Mucosa of rectum (tissue), 2 donors: ENCODE measurements at regions not wholly inside any gene's neighbourhood (a gene's known extent, or its start where the extent isn't known, plus 50 kb on each side); places are given as distances from the start of the nearest gene placed in this dataset.

Source experiments
- H3K27ac ChIP-seq, 2 donors: one replicate each; pipeline ENCODE4 v1.7.0; 2013; ENCODE audit warnings: inconsistent platforms in 2 of 2, low read depth in 2 of 2, low read length in 2 of 2
- H3K27me3 ChIP-seq, 2 donors: one replicate each; pipeline ENCODE4 v1.7.0; 2013; ENCODE audit warnings: low read length in 2 of 2; ENCODE audit not compliant: control insufficient read depth in 2 of 2, insufficient read depth in 2 of 2
- H3K36me3 ChIP-seq, 2 donors: one replicate each; pipeline ENCODE4 v1.7.0; 2013; ENCODE audit warnings: low read length in 2 of 2; ENCODE audit not compliant: control insufficient read depth in 2 of 2, insufficient read depth in 2 of 2
- H3K4me1 ChIP-seq, 2 donors: one replicate each; pipeline ENCODE4 v1.7.0; 2013; ENCODE audit warnings: low read length in 2 of 2, mild to moderate bottlenecking in 1 of 2; ENCODE audit not compliant: control insufficient read depth in 2 of 2, insufficient read depth in 2 of 2
- H3K4me3 ChIP-seq, 2 donors: one replicate each; pipeline ENCODE4 v1.7.0; 2013; ENCODE audit warnings: low read length in 2 of 2
- H3K9ac ChIP-seq, 2 donors: one replicate each; pipeline ENCODE4 v1.7.0; 2013; ENCODE audit warnings: low read length in 2 of 2, low read depth in 1 of 2, mild to moderate bottlenecking in 1 of 2
- H3K9me3 ChIP-seq, 2 donors: one replicate each; pipeline ENCODE4 v1.7.0; 2013; ENCODE audit warnings: low read length in 2 of 2; ENCODE audit not compliant: control insufficient read depth in 2 of 2
- donor health status: healthy.
- donor health status: Normal muscosa, but diverticular disease.

DNA sequence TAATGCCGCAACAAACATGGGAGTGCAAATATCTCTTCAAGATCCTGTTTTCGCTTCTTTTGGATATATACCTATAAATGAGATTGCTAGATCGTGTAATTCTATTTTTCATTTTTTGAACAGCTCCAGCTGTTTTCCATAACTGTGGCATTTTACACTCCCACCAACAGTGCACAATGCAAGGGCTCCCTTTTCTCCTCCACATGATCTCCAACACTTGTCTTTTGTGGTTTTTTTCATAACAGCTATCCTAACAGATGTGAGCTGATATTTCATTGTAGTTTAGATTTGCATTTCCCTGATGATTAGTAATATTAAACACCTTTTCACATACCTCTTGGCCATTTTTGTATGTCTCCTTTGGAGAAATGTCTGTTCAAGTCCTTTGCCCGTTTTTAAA, 58.6 kb upstream of the TJP1 start:
- Histone ChIP-seq H3K36me3 (no peaks in the 10 kb centered on the region), H3K9me3 (no peaks in the 10 kb centered on the region), H3K27ac (no peak overlapping the region), H3K4me3 (no peak overlapping the region), H3K9ac (no peak overlapping the region), H3K27me3 (no peaks in the 10 kb centered on the region), H3K4me1 (no peaks in the 10 kb centered on the region)

DNA sequence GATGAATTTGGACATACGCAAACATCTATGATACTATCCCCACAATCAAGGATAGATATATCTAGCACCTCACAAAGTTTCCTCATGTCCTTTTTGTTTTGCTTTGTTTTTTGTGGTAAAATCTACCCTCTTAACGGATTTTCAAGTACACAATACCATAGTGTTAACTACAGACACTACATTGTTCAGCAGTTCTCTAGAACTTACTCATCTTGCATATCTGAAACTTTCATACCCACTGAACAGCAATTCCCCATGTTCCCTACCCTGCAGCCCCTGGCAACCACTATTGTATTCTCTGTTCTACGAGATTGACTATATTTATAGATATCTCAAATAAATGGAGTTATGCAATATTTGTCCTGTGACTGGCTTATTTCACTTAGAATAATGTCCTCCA, 58.1 kb upstream of the TJP1 start:
- Histone ChIP-seq H3K27ac (no peak overlapping the region), H3K4me3 (no peak overlapping the region), H3K4me1 (no peaks in the 10 kb centered on the region), H3K36me3 (no peaks in the 10 kb centered on the region), H3K9ac (no peak overlapping the region), H3K27me3 (no peaks in the 10 kb centered on the region), H3K9me3 (no peaks in the 10 kb centered on the region)

DNA sequence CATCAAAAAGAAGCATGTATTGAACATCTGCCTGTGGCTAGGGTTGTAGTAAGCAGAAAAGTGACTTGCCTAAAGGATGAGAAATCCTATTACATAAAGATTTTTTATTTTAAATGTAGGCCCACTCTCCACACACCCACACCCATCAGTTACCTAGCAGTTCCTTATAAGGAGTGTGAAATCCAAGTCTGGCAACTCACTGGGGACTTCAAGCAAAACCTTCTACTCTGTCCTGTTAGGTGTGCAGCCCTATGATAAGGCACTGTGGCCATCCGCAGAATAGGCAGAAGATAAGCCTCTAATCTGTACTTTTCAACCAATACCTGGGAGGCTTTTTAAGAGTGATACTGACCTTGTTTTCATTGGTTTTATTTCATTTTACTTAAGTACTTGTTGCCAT, 52.7 kb upstream of the TJP1 start:
- Histone ChIP-seq H3K4me3 (no peak overlapping the region), H3K27ac (no peak overlapping the region), H3K27me3 (no peaks in the 10 kb centered on the region), H3K9me3 (no peaks in the 10 kb centered on the region), H3K36me3 (no peaks in the 10 kb centered on the region), H3K4me1 (no peaks in the 10 kb centered on the region), H3K9ac (no peak overlapping the region)

DNA sequence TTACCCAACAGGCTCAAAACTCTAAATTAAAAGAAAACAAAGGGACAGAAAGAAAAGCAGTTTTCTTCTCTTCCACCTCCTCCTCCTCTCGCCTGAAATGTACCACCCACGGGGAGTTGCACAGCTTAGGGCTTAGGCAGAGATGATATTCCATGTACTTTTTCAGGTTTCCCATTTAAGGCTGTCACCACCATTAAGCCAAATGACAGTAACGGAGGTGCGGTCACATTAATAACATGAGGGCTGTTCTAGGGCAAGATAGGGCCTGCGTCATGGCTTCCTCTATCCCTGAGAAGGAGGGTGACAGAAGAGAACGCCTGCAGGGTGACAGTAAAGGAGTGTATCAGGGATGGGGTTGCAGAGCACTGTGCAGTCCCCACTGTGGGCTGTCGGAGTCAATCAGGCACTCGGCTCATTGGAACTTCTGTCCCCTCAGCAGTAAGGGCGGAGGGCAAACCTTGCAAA, 51.7 kb upstream of the TJP1 start:
- no peaks in the 10 kb centered on the region for H3K9me3 ChIP-seq
- H3K9ac ChIP-seq, result no peak overlapping the region
- H3K27ac ChIP-seq, result no peak overlapping the region
- no peak overlapping the region for H3K4me3 ChIP-seq
- no peaks in the 10 kb centered on the region for H3K27me3 ChIP-seq
- H3K36me3 ChIP-seq, result no peaks in the 10 kb centered on the region
- no peaks in the 10 kb centered on the region for H3K4me1 ChIP-seq

DNA sequence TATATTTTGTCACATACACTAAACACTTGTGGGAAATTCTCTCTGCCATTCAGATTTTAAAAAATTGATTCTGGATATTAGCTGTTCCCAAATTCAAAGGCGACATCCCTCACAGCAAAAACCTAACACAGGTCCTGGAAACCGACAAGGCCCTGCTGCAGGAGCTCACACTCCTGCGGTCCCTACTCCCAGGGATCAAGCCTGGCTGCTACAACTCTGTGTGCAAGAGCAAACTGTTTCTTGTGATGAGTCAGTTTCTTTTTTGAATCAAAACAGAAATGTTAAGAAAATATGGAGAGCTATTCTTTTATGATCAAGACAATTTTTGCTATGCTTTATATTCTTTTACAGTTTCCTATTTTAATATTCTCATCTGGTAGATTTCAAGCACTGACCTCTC, 51.0 kb upstream of the TJP1 start:
- no peak overlapping the region for H3K4me3 ChIP-seq
- H3K9me3 ChIP-seq, result no peaks in the 10 kb centered on the region
- no peaks in the 10 kb centered on the region for H3K36me3 ChIP-seq
- no peaks in the 10 kb centered on the region for H3K27me3 ChIP-seq
- H3K9ac ChIP-seq, result no peak overlapping the region
- H3K27ac ChIP-seq, result no peak overlapping the region
- no peaks in the 10 kb centered on the region for H3K4me1 ChIP-seq

DNA sequence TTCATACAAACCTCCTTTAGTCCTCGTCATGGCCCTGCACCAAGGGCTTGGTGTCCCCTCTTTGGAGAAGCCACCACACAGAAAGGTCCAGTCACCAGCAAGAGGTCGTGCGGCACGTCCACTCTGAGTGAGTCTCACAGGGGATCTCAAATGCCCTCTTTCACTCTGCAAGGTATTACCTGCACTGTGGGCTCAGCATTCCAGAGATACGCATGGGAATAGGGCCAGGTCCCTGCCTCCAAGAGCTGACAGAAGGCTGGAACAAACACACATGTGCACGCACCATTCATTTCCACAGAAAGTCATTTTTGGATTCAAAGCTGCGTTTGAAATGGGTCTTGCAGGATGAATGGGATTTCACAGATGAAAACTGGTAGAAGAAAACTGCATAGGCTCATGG, 50.4 kb upstream of the TJP1 start:
- H3K36me3 ChIP-seq, result no peaks in the 10 kb centered on the region
- no peak overlapping the region for H3K9ac ChIP-seq
- no peak overlapping the region for H3K4me3 ChIP-seq
- H3K9me3 ChIP-seq, result no peaks in the 10 kb centered on the region
- no peaks in the 10 kb centered on the region for H3K4me1 ChIP-seq
- no peaks in the 10 kb centered on the region for H3K27me3 ChIP-seq
- H3K27ac ChIP-seq, result no peak overlapping the region
